NCI-H526 treated with DMSO at 0.1 percent for 48 hours (cell line): ENCODE measurements at regions not wholly inside any gene's neighbourhood (a gene's known extent, or its start where the extent isn't known, plus 50 kb on each side); places are given as distances from the start of the nearest gene placed in this dataset.
"Not testable (repeated sequence)": the region's sequence is repeated elsewhere in the genome, so short reads cannot be mapped to it uniquely, and the experiment has no call there.

Experiments used
- DNase-seq: peaks from one replicate; lab custom pipeline; 2025; lab: John Stamatoyannopoulos, UW

- DNase-seq, result no peak
Observed at GRCh38 chr5:114822436-114822835, 347.3 kb downstream of the TRIM36 start.

GRCh38 chr5:114790403-114790792 lies 379.3 kb downstream of the TRIM36 start:
- no peak for DNase-seq

GRCh38 chr5:114789773-114790402 lies 379.8 kb downstream of the TRIM36 start:
- peak; percentile 16 for DNase-seq

GRCh38 chr5:114782869-114783268 lies 386.8 kb downstream of the TRIM36 start:
- no peak for DNase-seq

- DNase-seq, result no peak
Observed at GRCh38 chr5:114782177-114782576, 387.5 kb downstream of the TRIM36 start.

- no peak for DNase-seq
Observed at GRCh38 chr5:114780290-114780689, 389.4 kb downstream of the TRIM36 start.

- no peak for DNase-seq
Observed at GRCh38 chr5:114744406-114744805, 382.5 kb downstream of the KCNN2 start.

GRCh38 chr5:114734238-114734637 lies 372.4 kb downstream of the KCNN2 start:
- DNase-seq, result no peak

- no peak for DNase-seq
Observed at GRCh38 chr5:114729986-114730385, 368.1 kb downstream of the KCNN2 start.

- DNase-seq, result no peak
Observed at GRCh38 chr5:114727358-114727757, 365.5 kb downstream of the KCNN2 start.

GRCh38 chr5:114726131-114726530 lies 364.3 kb downstream of the KCNN2 start:
- DNase-seq, result no peak

GRCh38 chr5:114719268-114719667 lies 357.4 kb downstream of the KCNN2 start:
- no peak for DNase-seq

GRCh38 chr5:114716955-114717354 lies 355.1 kb downstream of the KCNN2 start:
- no peak for DNase-seq

GRCh38 chr5:114704225-114704893 lies 342.5 kb downstream of the KCNN2 start:
- not testable (repeated sequence) for DNase-seq

GRCh38 chr5:114702731-114703130 lies 340.9 kb downstream of the KCNN2 start:
- DNase-seq, result no peak

- DNase-seq, result no peak
Observed at GRCh38 chr5:114702136-114702535, 340.3 kb downstream of the KCNN2 start.

- no peak for DNase-seq
Observed at GRCh38 chr5:114700823-114701222, 339.0 kb downstream of the KCNN2 start.

- DNase-seq, result no peak
Observed at GRCh38 chr5:114695292-114695904, 333.5 kb downstream of the KCNN2 start.

- no peak for DNase-seq
Observed at GRCh38 chr5:114686356-114686755, 324.5 kb downstream of the KCNN2 start.

- no peak for DNase-seq
Observed at GRCh38 chr5:114678778-114679177, 316.9 kb downstream of the KCNN2 start.

GRCh38 chr5:114665551-114665950 lies 303.7 kb downstream of the KCNN2 start:
- no peak for DNase-seq

- DNase-seq, result no peak
Observed at GRCh38 chr5:114660791-114661190, 298.9 kb downstream of the KCNN2 start.

GRCh38 chr5:114658194-114658593 lies 296.3 kb downstream of the KCNN2 start:
- no peak for DNase-seq
